ENCODE measurements at regions not wholly inside any gene's neighbourhood (a gene's known extent, or its start where the extent isn't known, plus 50 kb on each side); places are given as distances from the start of the nearest gene placed in this dataset.
A peak's percentile ranks its signal among the peaks of the same experiment; 100 is the strongest.

DNA sequence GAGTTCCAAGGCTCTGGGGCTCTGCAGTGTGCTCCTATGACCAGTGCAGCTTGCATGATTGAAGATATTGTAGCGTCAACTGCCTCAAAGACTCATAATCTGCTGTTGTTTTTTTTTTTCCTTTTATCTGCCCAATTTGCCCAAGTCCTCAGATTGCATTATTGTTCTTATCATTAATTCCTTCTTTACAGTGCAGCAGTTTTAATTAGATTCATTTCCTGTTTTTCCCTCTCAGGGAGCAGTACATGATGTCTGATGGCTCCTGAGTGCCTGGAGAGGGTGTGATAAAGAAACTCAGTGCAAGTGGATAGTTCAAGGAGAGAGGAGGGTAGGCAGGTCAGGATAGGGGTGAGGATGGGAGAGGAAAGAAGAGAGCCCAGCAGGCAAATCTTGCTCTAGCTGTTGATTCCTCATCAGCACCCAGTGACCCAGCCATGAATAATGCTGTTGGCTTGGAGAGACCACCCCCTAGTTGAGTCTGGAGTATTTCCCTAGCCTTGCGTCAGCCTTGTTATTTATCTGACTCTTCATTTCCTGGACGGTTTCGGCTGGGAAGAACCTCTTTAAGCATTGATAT lies 219.6 kb upstream of the SESN3 start:
- Histone ChIP-seq H3K9me3 (ENCODE audit: low read depth) (no peaks in the 10 kb centered on the region), H3K4me1 (no peaks in the 10 kb centered on the region), H3K4me3 (no peak overlapping the region), H3K79me2 (ENCODE audit: low read depth) (no peaks in the 10 kb centered on the region), H3K4me2 (no peak overlapping the region), H3K27me3 (no peaks in the 10 kb centered on the region), H3K9ac (no peak overlapping the region), H3F3A (ENCODE audit: low read depth) (no peaks in the 10 kb centered on the region), H4K20me1 (ENCODE audit: low read depth) (no peaks in the 10 kb centered on the region), H2AFZ (replicated peaks) (no peak overlapping the region), H3K27ac (no peak overlapping the region), H3K36me3 (no peaks in the 10 kb centered on the region)
- H3K4me3 Mint-ChIP-seq: no peak overlapping the region
- H3K4me1 Mint-ChIP-seq: peaks cover 11% of the 10 kb centered on the region
- H3K36me3 Mint-ChIP-seq: no peaks in the 10 kb centered on the region
- TF ChIP-seq EZH2phosphoT487 (IDR thresholded peaks at IDR 0.05) (no peak), CTCF (IDR thresholded peaks at IDR 0.05) (no peak), EZH2 (IDR thresholded peaks at IDR 0.05) (no peak)
- no peak overlapping the region for H3K27ac Mint-ChIP-seq
- no peaks in the 10 kb centered on the region for H3K9me3 Mint-ChIP-seq
- DNase-seq (ENCODE audit: low spot score): no peak
- peaks cover 7% of the 10 kb centered on the region for H3K27me3 Mint-ChIP-seq (ENCODE audit: insufficient read depth, low read depth)

GRCh38 chr11:95445746-95446333 lies 214.8 kb upstream of the SESN3 start:
- no peaks in the 10 kb centered on the region for H3K9me3 ChIP-seq (ENCODE audit: low read depth)
- no peaks in the 10 kb centered on the region for H3K27me3 ChIP-seq
- peaks cover 8% of the 10 kb centered on the region for H3F3A ChIP-seq (ENCODE audit: low read depth)
- H3K27ac ChIP-seq: no peak overlapping the region
- no peak overlapping the region for H3K4me2 ChIP-seq
- no peak overlapping the region for H3K4me3 ChIP-seq
- Mint-ChIP-seq H3K4me3 (no peak overlapping the region), H3K27ac (no peak overlapping the region), H3K4me1 (no peaks in the 10 kb centered on the region), H3K27me3 (ENCODE audit: insufficient read depth, low read depth) (peaks cover 8% of the 10 kb centered on the region), H3K36me3 (no peaks in the 10 kb centered on the region), H3K9me3 (peaks cover 10% of the 10 kb centered on the region)
- TF ChIP-seq EZH2 (IDR thresholded peaks at IDR 0.05) (no peak), CTCF (IDR thresholded peaks at IDR 0.05) (no peak), EZH2phosphoT487 (IDR thresholded peaks at IDR 0.05) (no peak)
- no peaks in the 10 kb centered on the region for H3K36me3 ChIP-seq
- DNase-seq (ENCODE audit: low spot score): no peak
- no peaks in the 10 kb centered on the region for H4K20me1 ChIP-seq (ENCODE audit: low read depth)
- no peak overlapping the region for H3K9ac ChIP-seq
- H2AFZ ChIP-seq (replicated peaks): peak overlapping the region; percentile 35
- H3K79me2 ChIP-seq (ENCODE audit: low read depth): no peaks in the 10 kb centered on the region
- H3K4me1 ChIP-seq: no peaks in the 10 kb centered on the region

GRCh38 chr11:95444309-95445241 lies 213.6 kb upstream of the SESN3 start:
- no peak overlapping the region for H2AFZ ChIP-seq (replicated peaks)
- H3K36me3 ChIP-seq: no peaks in the 10 kb centered on the region
- Mint-ChIP-seq H3K4me1 (no peaks in the 10 kb centered on the region), H3K36me3 (no peaks in the 10 kb centered on the region), H3K27me3 (ENCODE audit: insufficient read depth, low read depth) (peaks cover 8% of the 10 kb centered on the region), H3K9me3 (peaks cover 10% of the 10 kb centered on the region), H3K4me3 (no peak overlapping the region), H3K27ac (no peak overlapping the region)
- no peaks in the 10 kb centered on the region for H3K27me3 ChIP-seq
- no peak for DNase-seq (ENCODE audit: low spot score)
- no peaks in the 10 kb centered on the region for H4K20me1 ChIP-seq (ENCODE audit: low read depth)
- H3K79me2 ChIP-seq (ENCODE audit: low read depth): no peaks in the 10 kb centered on the region
- H3F3A ChIP-seq (ENCODE audit: low read depth): peaks cover 8% of the 10 kb centered on the region
- H3K4me2 ChIP-seq: no peak overlapping the region
- no peak overlapping the region for H3K9ac ChIP-seq
- H3K27ac ChIP-seq: no peak overlapping the region
- H3K4me3 ChIP-seq: no peak overlapping the region
- H3K9me3 ChIP-seq (ENCODE audit: low read depth): no peaks in the 10 kb centered on the region
- H3K4me1 ChIP-seq: no peaks in the 10 kb centered on the region
- no peak for TF ChIP-seq EZH2 (IDR thresholded peaks at IDR 0.05)
- TF ChIP-seq CTCF (IDR thresholded peaks at IDR 0.05): no peak
- TF ChIP-seq EZH2phosphoT487 (IDR thresholded peaks at IDR 0.05): no peak
